Type B pancreatic cell (in vitro differentiated cells): ENCODE measurements at regions not wholly inside any gene's neighbourhood (a gene's known extent, or its start where the extent isn't known, plus 50 kb on each side); places are given as distances from the start of the nearest gene placed in this dataset.
"Not testable (repeated sequence)": the region's sequence is repeated elsewhere in the genome, so short reads cannot be mapped to it uniquely, and the experiment has no call there.

Source experiments
- DNase-seq: peaks from one replicate; pipeline ENCODE4 v3.0.0; 2021; ENCODE audit warnings: mixed read lengths; ENCODE audit not compliant: unreplicated experiment; ENCODE audit errors: extremely low spot score
- H3K27ac Mint-ChIP-seq: 2 replicates; pipeline ENCODE4 v1.8.0; 2021; ENCODE audit warnings: mild to moderate bottlenecking, mixed read lengths
- H3K27me3 Mint-ChIP-seq: 2 replicates; pipeline ENCODE4 v1.8.0; 2021; ENCODE audit warnings: mixed read lengths
- H3K36me3 Mint-ChIP-seq: 2 replicates; pipeline ENCODE4 v1.8.0; 2021; ENCODE audit warnings: mixed read lengths
- H3K4me1 Mint-ChIP-seq: one replicate; pipeline ENCODE4 v1.8.0; 2021; ENCODE audit warnings: mixed read lengths; ENCODE audit not compliant: unreplicated experiment
- H3K4me3 Mint-ChIP-seq: 2 replicates; pipeline ENCODE4 v1.8.0; 2021; ENCODE audit warnings: mild to moderate bottlenecking, mixed read lengths
- H3K9me3 Mint-ChIP-seq: 2 replicates; pipeline ENCODE4 v1.8.0; 2021; ENCODE audit warnings: mixed read lengths
- TF ChIP-seq, protein P1 (sequence below): fragments of 200-600 bp; sonication (generic); conservative IDR thresholded peaks from 2 replicates; pipeline ENCODE4 v1.5.0; 2021; ENCODE audit warnings: antibody characterized with exemption, mild to moderate bottlenecking

DNA sequence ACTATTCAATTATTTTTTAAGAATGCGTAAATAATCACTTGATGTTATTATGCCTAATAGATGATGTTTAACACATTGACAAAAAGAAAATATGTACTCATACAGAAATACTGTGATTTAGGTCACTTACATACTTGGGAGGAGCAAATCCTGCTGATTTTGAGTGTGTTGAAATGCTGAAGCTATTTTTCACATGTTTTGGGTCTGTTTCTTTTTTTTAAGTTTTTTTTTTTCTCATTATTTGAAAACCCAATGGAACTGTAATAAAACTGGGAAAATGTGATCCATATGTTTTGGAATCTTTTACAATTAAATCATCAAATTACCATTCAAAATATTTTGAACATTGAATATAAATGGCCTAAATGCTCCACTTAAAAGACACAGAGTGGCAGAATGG lies 366.2 kb upstream of the ADAMTS5 start:
- Mint-ChIP-seq H3K9me3 (peaks cover 5% of the 10 kb centered on the region), H3K27ac (no peak overlapping the region), H3K4me1 (no peaks in the 10 kb centered on the region), H3K4me3 (no peak overlapping the region), H3K27me3 (no peaks in the 10 kb centered on the region), H3K36me3 (no peaks in the 10 kb centered on the region)
- TF ChIP-seq, protein P1, sequence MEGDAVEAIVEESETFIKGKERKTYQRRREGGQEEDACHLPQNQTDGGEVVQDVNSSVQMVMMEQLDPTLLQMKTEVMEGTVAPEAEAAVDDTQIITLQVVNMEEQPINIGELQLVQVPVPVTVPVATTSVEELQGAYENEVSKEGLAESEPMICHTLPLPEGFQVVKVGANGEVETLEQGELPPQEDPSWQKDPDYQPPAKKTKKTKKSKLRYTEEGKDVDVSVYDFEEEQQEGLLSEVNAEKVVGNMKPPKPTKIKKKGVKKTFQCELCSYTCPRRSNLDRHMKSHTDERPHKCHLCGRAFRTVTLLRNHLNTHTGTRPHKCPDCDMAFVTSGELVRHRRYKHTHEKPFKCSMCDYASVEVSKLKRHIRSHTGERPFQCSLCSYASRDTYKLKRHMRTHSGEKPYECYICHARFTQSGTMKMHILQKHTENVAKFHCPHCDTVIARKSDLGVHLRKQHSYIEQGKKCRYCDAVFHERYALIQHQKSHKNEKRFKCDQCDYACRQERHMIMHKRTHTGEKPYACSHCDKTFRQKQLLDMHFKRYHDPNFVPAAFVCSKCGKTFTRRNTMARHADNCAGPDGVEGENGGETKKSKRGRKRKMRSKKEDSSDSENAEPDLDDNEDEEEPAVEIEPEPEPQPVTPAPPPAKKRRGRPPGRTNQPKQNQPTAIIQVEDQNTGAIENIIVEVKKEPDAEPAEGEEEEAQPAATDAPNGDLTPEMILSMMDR: no peak
- DNase-seq: no peak

DNA sequence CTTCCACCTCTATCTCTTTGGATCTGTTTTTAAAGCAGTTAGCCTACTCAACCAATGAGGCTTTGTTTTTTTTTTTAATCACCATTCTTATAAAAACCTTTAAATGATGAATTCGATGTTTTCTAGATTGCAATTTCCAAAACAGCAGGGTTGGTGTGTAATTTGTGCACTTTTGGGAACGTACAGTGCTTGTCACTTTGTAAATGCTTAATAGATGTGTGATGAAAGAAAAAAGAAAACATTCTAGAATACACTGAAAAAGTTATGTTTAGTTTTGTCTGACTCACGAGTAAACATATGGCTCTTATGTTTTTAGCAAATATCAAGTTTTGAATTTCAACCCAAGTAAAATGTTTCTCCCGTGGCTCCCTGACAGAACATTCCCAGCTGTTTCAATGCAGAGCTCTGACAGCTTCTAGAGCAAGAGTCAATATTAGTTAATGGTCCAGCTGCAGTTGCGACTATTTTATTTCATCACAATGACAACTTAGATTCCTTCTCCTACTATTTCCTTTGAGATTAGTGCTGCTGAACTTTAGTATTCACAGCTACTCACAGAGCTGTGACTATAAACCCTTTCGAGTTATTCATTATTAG lies 362.5 kb upstream of the ADAMTS5 start:
- DNase-seq: no peak
- no peaks in the 10 kb centered on the region for H3K36me3 Mint-ChIP-seq
- no peak overlapping the region for H3K27ac Mint-ChIP-seq
- H3K4me3 Mint-ChIP-seq: no peak overlapping the region
- peaks cover 3% of the 10 kb centered on the region for H3K4me1 Mint-ChIP-seq
- H3K9me3 Mint-ChIP-seq: no peaks in the 10 kb centered on the region
- TF ChIP-seq, protein P1: no peak
- H3K27me3 Mint-ChIP-seq: no peaks in the 10 kb centered on the region

DNA sequence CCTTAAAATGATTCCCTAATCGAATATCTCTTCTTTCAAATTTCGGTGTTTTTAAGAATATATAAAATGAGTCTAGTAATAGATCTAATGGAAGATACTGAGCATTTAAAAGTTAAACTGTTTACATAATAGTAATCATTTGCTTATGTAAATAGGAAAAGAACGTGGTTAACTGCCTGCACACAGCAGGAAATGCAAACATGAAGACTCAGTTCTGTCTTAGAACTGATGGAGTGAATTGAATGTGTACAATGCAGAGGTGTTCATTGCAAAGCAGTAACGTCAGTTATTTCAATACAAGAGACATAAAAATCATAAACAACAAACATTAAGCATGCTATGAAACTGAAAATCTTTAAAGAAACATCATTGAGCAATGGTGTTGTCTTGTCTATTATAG lies 359.4 kb upstream of the ADAMTS5 start:
- DNase-seq: no peak
- Mint-ChIP-seq H3K36me3 (no peaks in the 10 kb centered on the region), H3K4me1 (peaks cover 3% of the 10 kb centered on the region), H3K9me3 (no peaks in the 10 kb centered on the region), H3K4me3 (no peak overlapping the region), H3K27ac (no peak overlapping the region), H3K27me3 (no peaks in the 10 kb centered on the region)
- TF ChIP-seq, protein P1: no peak

DNA sequence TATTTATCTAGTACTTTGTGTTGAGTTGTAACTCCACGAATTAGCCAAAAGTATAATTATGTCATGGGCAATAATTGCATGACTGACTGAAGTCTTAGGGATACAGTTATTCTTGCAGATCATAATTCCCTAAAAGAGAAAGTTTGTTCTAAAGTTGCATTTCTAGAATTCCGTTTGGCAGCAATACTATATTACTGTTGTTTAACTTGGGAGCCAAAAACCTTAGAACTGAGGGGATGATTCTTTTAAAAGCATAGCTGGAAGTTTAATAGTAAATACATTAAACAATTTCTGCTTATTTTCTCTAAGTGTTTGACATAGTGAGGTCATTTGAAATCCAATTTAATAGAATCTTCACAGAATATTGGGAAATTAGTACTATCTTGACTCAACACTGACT lies 356.4 kb upstream of the ADAMTS5 start:
- H3K27me3 Mint-ChIP-seq: no peaks in the 10 kb centered on the region
- H3K27ac Mint-ChIP-seq: no peak overlapping the region
- H3K36me3 Mint-ChIP-seq: no peaks in the 10 kb centered on the region
- H3K9me3 Mint-ChIP-seq: no peaks in the 10 kb centered on the region
- TF ChIP-seq, protein P1: no peak
- H3K4me3 Mint-ChIP-seq: no peak overlapping the region
- DNase-seq: no peak
- peaks cover 3% of the 10 kb centered on the region for H3K4me1 Mint-ChIP-seq

DNA sequence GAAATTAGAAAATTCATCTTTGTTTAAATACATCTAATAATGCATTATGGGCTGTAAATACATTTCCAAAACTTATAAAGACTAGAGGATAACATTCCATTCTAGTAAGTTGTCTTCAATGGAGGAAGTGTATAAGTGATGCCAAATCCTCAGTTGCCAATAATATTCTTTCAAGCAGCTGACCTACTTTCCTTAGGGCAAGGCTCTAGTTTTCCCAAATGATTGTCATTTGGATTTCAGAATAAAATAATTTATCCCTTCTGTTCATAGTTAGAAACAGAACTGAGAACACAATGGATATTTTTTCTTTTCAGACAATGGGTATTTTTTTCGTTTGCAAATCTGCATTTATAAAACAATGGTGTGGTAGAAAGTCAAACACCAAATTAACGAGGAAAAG lies 354.9 kb upstream of the ADAMTS5 start:
- no peaks in the 10 kb centered on the region for H3K9me3 Mint-ChIP-seq
- H3K27me3 Mint-ChIP-seq: no peaks in the 10 kb centered on the region
- H3K36me3 Mint-ChIP-seq: no peaks in the 10 kb centered on the region
- DNase-seq: no peak
- no peak overlapping the region for H3K4me3 Mint-ChIP-seq
- TF ChIP-seq, protein P1: no peak
- H3K27ac Mint-ChIP-seq: no peak overlapping the region
- peaks cover 3% of the 10 kb centered on the region for H3K4me1 Mint-ChIP-seq

DNA sequence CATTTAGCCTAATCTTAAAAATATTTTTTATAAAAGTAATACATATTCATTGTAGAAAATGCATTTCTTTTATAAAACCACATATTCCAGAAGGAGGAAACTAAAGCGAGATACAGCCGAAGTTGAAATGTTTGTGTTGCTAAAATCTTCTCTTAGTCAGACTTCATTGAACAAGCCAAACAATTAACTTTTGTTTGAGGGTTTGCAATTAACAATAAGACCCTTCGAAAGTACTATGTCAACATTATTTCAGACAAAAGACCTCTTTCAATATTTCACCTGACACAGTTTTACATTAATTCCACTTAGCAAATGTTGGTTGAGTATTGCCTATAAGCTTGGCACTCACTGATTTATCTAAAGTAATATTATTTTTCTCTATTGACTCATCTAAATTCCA lies 354.0 kb upstream of the ADAMTS5 start:
- Mint-ChIP-seq H3K27ac (no peak overlapping the region), H3K4me3 (no peak overlapping the region), H3K4me1 (no peaks in the 10 kb centered on the region), H3K9me3 (no peaks in the 10 kb centered on the region), H3K36me3 (no peaks in the 10 kb centered on the region), H3K27me3 (no peaks in the 10 kb centered on the region)
- TF ChIP-seq, protein P1: no peak
- no peak for DNase-seq

DNA sequence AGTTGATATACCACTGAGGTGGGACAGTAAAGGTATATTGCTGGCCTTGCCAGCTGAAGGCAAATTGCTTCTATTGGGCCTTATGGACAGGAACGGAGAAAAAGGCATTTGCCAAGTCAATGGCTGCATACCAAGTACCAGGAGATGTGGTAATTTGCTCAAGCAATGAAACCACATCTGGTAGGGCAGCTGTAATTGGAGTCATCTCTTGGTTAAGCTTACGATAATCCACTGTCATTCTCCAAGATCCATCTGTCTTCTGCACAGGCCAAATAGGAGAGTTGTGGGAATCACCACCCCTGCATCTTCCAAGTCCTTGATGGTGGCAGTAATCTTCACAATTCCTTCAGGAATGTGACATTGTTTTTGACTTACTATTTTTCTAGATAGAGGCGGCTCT lies 350.7 kb upstream of the ADAMTS5 start:
- H3K9me3 Mint-ChIP-seq, DNase-seq, H3K27ac Mint-ChIP-seq, H3K4me1 Mint-ChIP-seq, H3K27me3 Mint-ChIP-seq, H3K4me3 Mint-ChIP-seq, H3K36me3 Mint-ChIP-seq: not testable (repeated sequence)
